GM21723 (cell line): ENCODE measurements at regions not wholly inside any gene's neighbourhood (a gene's known extent, or its start where the extent isn't known, plus 50 kb on each side); places are given as distances from the start of the nearest gene placed in this dataset.
"Not testable (repeated sequence)": the region's sequence is repeated elsewhere in the genome, so short reads cannot be mapped to it uniquely, and the experiment has no call there.

Source experiments
- ATAC-seq: cut with Tn5 transposase; IDR thresholded peaks from one replicate; pipeline ENCODE4 v1.9.1; 2021; ENCODE audit warnings: mild to moderate bottlenecking, moderate library complexity; ENCODE audit not compliant: unreplicated experiment

DNA sequence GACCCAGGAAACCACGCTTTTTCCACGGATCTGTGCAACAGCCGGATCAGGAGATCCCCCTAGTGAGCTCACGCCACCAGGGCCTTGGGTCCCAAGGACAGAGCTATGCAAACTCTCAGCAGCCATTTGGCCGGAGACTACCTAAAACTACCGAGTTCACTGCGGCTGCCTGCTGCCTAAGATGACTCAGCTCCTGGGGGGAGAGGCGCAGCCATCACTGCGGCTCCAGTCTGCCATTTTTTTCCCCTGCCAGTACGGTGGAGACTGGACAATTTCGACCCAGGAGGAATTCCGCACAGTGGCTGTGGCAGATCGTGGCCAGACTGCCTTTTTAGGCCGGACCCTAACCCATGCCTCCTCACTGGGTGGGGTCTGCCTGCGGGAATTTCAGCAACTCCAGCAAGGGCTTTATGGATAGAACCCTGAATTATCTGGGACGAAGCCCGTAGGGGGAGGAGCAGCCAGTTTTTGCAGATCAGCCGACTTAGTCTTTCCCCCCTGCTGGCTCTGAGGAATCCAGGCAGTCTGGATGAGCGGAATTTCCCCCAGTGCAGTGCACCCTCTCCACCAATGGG, 424.9 kb upstream of the UBE2E3 start:
- ATAC-seq = no peak

DNA sequence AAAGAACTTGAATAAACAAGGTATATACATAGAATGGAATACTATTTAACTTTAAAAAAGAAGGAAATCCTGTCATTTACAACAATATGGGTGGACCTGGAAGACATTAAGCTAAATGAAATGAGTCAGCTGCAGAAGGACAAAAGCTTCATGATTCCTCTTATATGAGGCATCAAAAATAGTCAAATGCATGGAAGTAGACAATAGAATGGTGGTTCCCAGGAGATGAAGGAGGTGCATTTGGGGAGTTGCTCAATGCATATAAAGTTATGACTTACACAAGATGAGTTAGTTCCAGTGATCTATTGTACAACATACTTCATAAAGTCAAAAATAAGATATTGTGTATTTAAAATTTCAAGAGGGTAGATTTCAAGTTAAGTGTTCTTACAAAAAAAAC, 426.1 kb upstream of the UBE2E3 start:
- no peak for ATAC-seq

GRCh38 chr2:180553094-180553715, 427.2 kb upstream of the UBE2E3 start:
- no peak for ATAC-seq

- no peak for ATAC-seq
These were observed 437.9 kb upstream of the UBE2E3 start for GRCh38 chr2:180542511-180542910.

- no peak for ATAC-seq
These were observed 439.6 kb upstream of the UBE2E3 start for GRCh38 chr2:180540761-180541160.

DNA sequence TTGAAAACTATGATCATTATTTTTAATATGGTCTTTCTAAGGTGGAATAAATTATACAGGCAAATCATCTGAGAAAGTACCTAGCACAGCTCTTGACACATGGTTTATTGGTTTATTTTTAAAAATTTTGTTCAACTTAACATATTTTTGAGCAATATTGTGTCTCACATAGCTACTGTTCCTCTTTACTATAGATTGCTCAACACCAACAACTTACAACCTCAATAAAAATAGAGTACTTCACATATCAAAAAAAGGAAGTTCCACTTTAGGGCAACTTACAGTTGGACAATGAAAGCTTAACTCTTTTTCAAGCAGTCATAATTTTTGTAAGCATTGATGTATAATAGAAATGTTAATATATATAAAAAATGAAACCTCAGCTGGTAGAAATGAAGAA, 440.9 kb upstream of the UBE2E3 start:
- ATAC-seq = no peak

- no peak for ATAC-seq
These were observed 445.1 kb upstream of the UBE2E3 start for GRCh38 chr2:180535289-180535688.

GRCh38 chr2:180531787-180532186, 448.6 kb upstream of the UBE2E3 start:
- not testable (repeated sequence) for ATAC-seq

- no peak for ATAC-seq
These were observed 455.9 kb upstream of the UBE2E3 start for GRCh38 chr2:180524499-180524898.

- ATAC-seq = no peak
These were observed 456.6 kb upstream of the UBE2E3 start for GRCh38 chr2:180523621-180524340.

DNA sequence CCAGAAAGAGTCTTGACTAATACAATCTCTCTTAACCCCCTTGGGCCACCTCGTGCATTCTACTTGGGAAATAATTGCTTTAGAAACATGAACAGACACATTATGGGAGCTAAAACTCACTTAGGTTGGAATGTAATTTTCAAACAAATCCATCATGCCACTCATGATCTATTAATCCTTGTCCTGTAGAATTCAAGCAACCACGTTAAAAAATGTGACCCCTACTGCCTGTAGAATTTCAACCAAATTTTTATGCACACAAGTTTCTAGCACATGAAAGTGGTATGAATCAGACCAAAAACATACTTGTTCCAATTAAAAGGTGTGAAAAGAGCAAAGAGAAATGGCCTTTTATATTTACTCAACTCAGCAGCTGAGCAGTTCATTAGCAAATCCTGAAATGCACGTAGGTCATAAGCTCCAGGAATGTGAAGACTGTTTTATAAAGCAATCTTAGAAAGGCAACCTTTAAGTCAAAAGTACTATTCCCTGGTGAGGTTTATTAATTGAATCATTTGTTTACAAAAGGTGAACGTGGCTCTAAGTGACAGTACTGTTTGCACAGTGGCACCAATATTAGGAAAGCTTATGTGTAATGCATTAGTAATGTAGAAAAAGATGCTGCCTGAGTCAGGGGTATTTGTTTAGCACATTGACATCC, 459.4 kb upstream of the UBE2E3 start:
- no peak for ATAC-seq

DNA sequence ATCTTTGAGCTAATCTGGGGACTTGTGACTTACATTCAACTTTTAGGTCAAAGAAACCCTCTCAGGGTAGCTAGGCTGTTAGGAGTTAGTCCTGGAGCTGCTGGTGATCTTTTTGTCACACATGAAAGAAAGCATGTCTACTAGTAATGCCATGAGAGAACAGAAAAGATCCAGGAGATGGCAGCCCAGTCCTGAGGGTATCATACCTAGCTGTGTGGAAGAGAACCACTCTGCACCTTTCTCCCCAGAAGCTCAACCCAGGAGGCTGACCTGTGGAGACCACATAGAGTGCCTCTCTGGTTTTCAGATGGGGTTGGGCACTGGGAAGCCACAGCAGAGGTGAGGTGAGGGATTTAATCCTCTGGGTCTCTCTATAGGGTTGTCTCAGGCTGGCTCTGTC, 460.2 kb upstream of the UBE2E3 start:
- ATAC-seq = no peak

- ATAC-seq = no peak
These were observed 461.1 kb upstream of the UBE2E3 start for GRCh38 chr2:180519276-180519675.

DNA sequence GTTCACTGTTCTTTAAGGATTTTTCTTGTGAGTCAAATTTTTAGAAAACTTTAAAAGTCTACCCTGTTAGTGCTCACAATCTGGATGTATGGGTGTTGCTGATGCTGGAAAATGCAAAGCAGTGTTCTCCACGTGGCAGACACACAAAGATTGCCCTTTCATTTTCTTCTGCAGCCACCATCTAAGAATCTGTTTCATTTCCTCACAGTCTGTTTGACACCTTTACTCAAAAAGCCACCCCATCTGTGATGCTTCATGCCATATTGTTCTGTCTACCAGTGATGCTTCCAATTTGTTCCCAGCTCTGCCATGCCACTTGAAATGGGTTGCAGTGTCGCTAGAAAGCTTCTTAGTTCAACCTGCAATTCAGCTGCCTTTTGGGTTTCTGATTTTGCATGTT, 464.2 kb upstream of the UBE2E3 start:
- ATAC-seq = peak; percentile 73

DNA sequence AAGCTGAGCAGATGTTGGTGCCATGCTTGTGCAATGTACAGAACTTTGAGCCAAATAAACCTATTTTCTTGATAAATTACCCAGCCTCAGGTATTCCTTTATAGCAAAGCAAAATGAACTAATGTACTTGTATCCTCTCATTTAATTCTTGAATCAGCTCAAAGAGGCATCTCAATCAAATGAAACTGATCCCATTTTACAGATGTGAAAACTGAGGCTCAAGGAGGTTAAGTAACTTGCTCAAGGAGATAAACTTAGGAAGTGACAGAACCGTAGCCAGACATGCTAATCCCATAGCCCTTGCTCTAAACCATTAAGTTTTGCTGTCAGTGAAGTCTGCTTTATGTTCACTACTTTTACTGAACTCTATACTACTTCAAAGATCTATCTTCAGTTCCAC, 467.0 kb upstream of the UBE2E3 start:
- ATAC-seq = no peak

- no peak for ATAC-seq
These were observed 471.9 kb upstream of the UBE2E3 start for GRCh38 chr2:180508458-180508857.

- ATAC-seq = no peak
These were observed 473.4 kb upstream of the UBE2E3 start for GRCh38 chr2:180507028-180507427.

GRCh38 chr2:180505203-180505602, 475.2 kb upstream of the UBE2E3 start:
- ATAC-seq = no peak

- ATAC-seq = no peak
These were observed 482.7 kb upstream of the UBE2E3 start for GRCh38 chr2:180497621-180498152.

DNA sequence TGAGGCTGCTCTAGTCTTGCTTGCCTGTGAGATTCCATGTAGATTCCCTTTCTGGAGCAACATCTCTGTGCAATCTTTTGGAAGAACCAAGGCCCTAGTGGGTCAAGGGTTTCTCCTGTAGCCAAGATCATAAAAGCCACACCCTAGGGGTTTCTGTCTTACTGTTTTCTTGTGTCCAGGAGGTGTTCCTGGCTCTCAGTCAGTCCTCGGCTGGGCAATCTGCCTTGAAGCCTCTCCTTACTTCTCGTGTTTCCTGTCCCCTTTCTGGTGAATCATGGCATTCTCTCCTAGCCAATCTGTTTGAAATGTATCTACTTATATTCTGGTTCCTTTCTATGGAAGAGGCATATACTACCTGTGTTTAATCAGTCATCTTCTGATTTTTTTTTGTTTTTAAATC, 484.8 kb upstream of the UBE2E3 start:
- no peak for ATAC-seq

GRCh38 chr2:180494286-180494685, 486.1 kb upstream of the UBE2E3 start:
- no peak for ATAC-seq

DNA sequence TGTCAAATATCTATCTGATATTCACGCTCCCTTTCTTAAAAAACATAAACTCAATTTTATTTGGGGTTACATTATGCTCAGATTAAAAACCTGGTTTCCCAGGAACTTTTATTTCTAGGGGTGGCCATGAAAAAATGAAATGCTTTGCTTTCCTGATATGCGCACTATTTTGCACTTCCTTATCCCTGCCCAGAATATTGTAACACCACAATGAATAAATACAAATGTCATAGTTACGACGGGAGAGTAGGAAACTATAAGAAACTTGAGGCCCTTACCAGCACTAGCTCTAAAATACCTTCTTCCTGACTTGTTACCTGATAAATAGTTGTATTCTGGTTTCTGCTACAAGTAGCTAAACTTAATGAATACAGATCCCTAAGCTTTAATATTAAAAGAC, 475.6 kb upstream of the CWC22 start:
- ATAC-seq = no peak
